Stomach (tissue), 8 donors: ENCODE measurements at regions not wholly inside any gene's neighbourhood (a gene's known extent, or its start where the extent isn't known, plus 50 kb on each side); places are given as distances from the start of the nearest gene placed in this dataset.

Experiments used
- DNase-seq, 2 donors: peaks; one replicate each; pipeline versions ENCODE4 v3.0.0 to v3.0.0-alpha.2; 2013 to 2019
- H3K27ac ChIP-seq, 5 donors: fragments of 200-600 bp in 4 of 5; sonication (generic) in 4 of 5; one replicate each; pipeline ENCODE4 v1.5.1; 2013 to 2019; ENCODE audit warnings: mild to moderate bottlenecking in 1 of 5, moderate library complexity in 1 of 5
- H3K27me3 ChIP-seq, 3 donors: fragments of 200-600 bp; sonication (generic); one replicate each; pipeline ENCODE4 v1.5.1; 2017 to 2019; ENCODE audit warnings: mixed run types in 1 of 3
- H3K36me3 ChIP-seq, 4 donors: fragments of 200-600 bp; sonication (generic); 1 replicate in 3 of 4; 2 replicates in 1 of 4; pipeline ENCODE4 v1.5.1; 2016 to 2019
- H3K4me1 ChIP-seq, 4 donors: fragments of 200-600 bp; sonication (generic); one replicate each; pipeline ENCODE4 v1.5.1; 2016 to 2019
- H3K4me3 ChIP-seq, 4 donors: fragments of 200-600 bp; sonication (generic) in 3 of 4; one replicate each; pipeline ENCODE4 v1.5.1; 2016 to 2019; ENCODE audit warnings: mild to moderate bottlenecking in 1 of 4
- H3K9me3 ChIP-seq, 4 donors: fragments of 200-600 bp; sonication (generic); one replicate each; pipeline ENCODE4 v1.5.1; 2016 to 2019
- CTCF ChIP-seq, 7 experiments: fragments of 450-650 bp in 4 of 7; fragments of 200-600 bp in 3 of 7; sonication (generic) in 3 of 7; IDR thresholded peaks; one replicate each; pipeline ENCODE4 v1.5.1; 2016 to 2019; ENCODE audit warnings: antibody characterized with exemption in 7 of 7, control low read depth in 2 of 7, mild to moderate bottlenecking in 1 of 7
- EP300 ChIP-seq: sonication (generic); formaldehyde crosslinking; IDR thresholded peaks from one replicate; pipeline ENCODE4 v1.6.1; 2017; ENCODE audit warnings: antibody characterized with exemption
- POLR2A ChIP-seq, 4 donors: fragments of 450-650 bp; IDR thresholded peaks; one replicate each; pipeline ENCODE4 v1.6.1; 2016; ENCODE audit warnings: antibody characterized with exemption in 4 of 4, control low read depth in 2 of 4, mild to moderate bottlenecking in 1 of 4, moderate library complexity in 1 of 4
- POLR2AphosphoS5 ChIP-seq, 3 donors: sonication (generic); formaldehyde crosslinking; IDR thresholded peaks; one replicate each; pipeline ENCODE4 v1.6.1; 2016; ENCODE audit warnings: antibody characterized with exemption in 3 of 3
- WGBS, 5 donors: extraction: QIAGEN DNeasy Blood & Tissue Kit in 3 of 5; methylation state at CpG; one replicate each; pipeline versions ENCODE4 v1.1.5 to v1.1.7; 2013 to 2018; 5-methylcytosine and 5-hydroxymethylcytosine counted together
- intact Hi-C: fragments of 100-400 bp; cut with DNase I; formaldehyde crosslinking; loops from one replicate; pipeline ENCODE4 v1.15.1; 2023; ENCODE audit warnings: low total_unique reads
- donor health status: healthy with polysubstance abuse.
- donor health status: Bipolar disorder and iron deficiency.
- donor health status: healthy.

DNA sequence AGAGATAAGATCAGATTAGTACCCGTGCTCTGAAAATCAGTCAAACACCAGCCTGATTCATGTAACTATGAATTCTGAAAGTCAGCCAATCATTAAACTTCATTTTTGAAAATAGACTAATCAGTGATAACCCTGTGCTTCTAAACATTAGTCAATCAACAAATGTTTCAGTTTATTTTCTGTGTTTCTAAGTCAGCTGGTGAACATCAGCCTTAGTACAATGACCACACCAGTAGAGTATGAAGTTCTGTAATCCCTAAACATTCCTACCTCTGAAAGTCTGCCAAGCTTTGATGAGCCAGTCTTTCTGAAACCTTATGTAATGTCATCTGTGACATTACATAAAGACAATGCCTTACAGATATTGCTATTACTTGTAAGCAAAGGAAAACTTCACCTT, 807.4 kb upstream of the CRIM1 start:
- H3K4me1 ChIP-seq: peaks cover 0 to 6% (median 0%) of the 10 kb centered on the region in 4 donors
- intact Hi-C loops: no loop called here
- no peaks in the 10 kb centered on the region for H3K9me3 ChIP-seq
- TF ChIP-seq POLR2A (IDR thresholded peaks at IDR 0.05): no peak
- TF ChIP-seq POLR2AphosphoS5 (IDR thresholded peaks at IDR 0.05): no peak
- no peak for TF ChIP-seq CTCF (IDR thresholded peaks at IDR 0.05)
- TF ChIP-seq EP300: no peak
- no peaks in the 10 kb centered on the region for H3K36me3 ChIP-seq
- WGBS, 5 donors: 6 to 30% (median 21%) methylated on average over 1 of the region's 1 CpG
- no peak for DNase-seq
- no peak overlapping the region for H3K27ac ChIP-seq
- no peak overlapping the region for H3K4me3 ChIP-seq
- no peaks in the 10 kb centered on the region for H3K27me3 ChIP-seq

GRCh38 chr2:35545301-35545700, 810.3 kb upstream of the CRIM1 start:
- intact Hi-C loops: no loop called here
- Histone ChIP-seq H3K4me3 (no peak overlapping the region), H3K27ac (no peak overlapping the region), H3K36me3 (no peaks in the 10 kb centered on the region), H3K4me1 (peaks cover 0 to 6% (median 0%) of the 10 kb centered on the region in 4 donors), H3K9me3 (no peaks in the 10 kb centered on the region), H3K27me3 (no peaks in the 10 kb centered on the region)
- no peak for DNase-seq
- TF ChIP-seq POLR2AphosphoS5 (IDR thresholded peaks at IDR 0.05): no peak
- TF ChIP-seq POLR2A (IDR thresholded peaks at IDR 0.05): no peak
- 76 to 85% (median 78%) methylated on average over 6 of the region's 6 CpGs for WGBS, 5 donors

GRCh38 chr2:35538796-35539195, 816.8 kb upstream of the CRIM1 start:
- Histone ChIP-seq H3K27me3 (no peaks in the 10 kb centered on the region), H3K4me3 (no peak overlapping the region), H3K9me3 (no peaks in the 10 kb centered on the region), H3K4me1 (no peaks in the 10 kb centered on the region), H3K36me3 (no peaks in the 10 kb centered on the region), H3K27ac (no peak overlapping the region)
- TF ChIP-seq EP300 (no peak), CTCF (IDR thresholded peaks at IDR 0.05) (no peak), POLR2A (IDR thresholded peaks at IDR 0.05) (no peak), POLR2AphosphoS5 (IDR thresholded peaks at IDR 0.05) (no peak)
- DNase-seq: no peak
- intact Hi-C loops: no loop called here
- WGBS, 5 donors: 70 to 82% (median 76%) methylated on average over 3 of the region's 3 CpGs

DNA sequence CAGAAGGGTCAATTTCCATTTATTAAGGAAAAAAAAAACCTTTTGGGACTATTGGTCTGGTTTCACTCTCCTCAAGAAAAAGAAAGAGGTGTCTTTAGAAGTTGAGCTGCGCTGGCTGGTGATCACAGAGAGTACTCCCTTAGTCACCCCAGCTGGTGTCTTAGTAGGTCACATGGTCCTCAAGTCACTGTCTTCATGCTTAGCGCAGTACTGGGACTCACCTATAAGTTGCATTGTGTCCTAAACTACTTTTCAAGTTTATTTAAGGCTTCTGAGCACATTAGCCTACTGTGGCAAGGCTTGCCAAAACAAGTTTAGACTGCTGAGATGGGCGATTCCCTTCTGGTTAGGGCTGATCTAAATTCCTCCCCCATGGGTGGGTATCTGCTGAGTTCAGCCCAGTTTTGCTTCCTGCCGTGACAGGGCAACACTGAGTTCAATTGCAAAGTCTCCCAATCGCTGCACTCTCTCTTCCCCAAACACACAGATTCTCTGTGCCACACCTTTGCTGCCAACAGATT, 824.9 kb upstream of the CRIM1 start:
- H3K9me3 ChIP-seq: peaks cover 0 to 21% (median 10%) of the 10 kb centered on the region in 4 donors
- 80 to 87% (median 85%) methylated on average over 5 of the region's 5 CpGs for WGBS, 5 donors
- H3K4me3 ChIP-seq: no peak overlapping the region
- H3K27ac ChIP-seq: no peak overlapping the region
- H3K4me1 ChIP-seq: no peaks in the 10 kb centered on the region
- no peaks in the 10 kb centered on the region for H3K36me3 ChIP-seq
- no peaks in the 10 kb centered on the region for H3K27me3 ChIP-seq
- DNase-seq: peak in 1 of 2 donors; percentile 2
- TF ChIP-seq EP300 (no peak), POLR2AphosphoS5 (IDR thresholded peaks at IDR 0.05) (no peak), CTCF (IDR thresholded peaks at IDR 0.05) (no peak), POLR2A (IDR thresholded peaks at IDR 0.05) (no peak)
- intact Hi-C loops: no loop called here

- Histone ChIP-seq H3K36me3 (no peaks in the 10 kb centered on the region), H3K4me1 (no peaks in the 10 kb centered on the region), H3K4me3 (no peak overlapping the region), H3K27me3 (no peaks in the 10 kb centered on the region), H3K9me3 (peaks cover 0 to 34% (median 11%) of the 10 kb centered on the region in 4 donors), H3K27ac (no peak overlapping the region)
- WGBS, 5 donors: 56 to 66% (median 63%) methylated on average over 2 of the region's 2 CpGs
- TF ChIP-seq EP300: no peak
- TF ChIP-seq POLR2A (IDR thresholded peaks at IDR 0.05): no peak
- no peak for TF ChIP-seq POLR2AphosphoS5 (IDR thresholded peaks at IDR 0.05)
- no peak for TF ChIP-seq CTCF (IDR thresholded peaks at IDR 0.05)
- intact Hi-C loops: no loop called here
- DNase-seq: peak in 1 of 2 donors; percentile 2
These were observed 828.8 kb upstream of the CRIM1 start for GRCh38 chr2:35526741-35527140.
